ENCODE measurements at regions not wholly inside any gene's neighbourhood (a gene's known extent, or its start where the extent isn't known, plus 50 kb on each side); places are given as distances from the start of the nearest gene placed in this dataset.

- no peak for DNase-seq
Measured at GRCh38 chr12:130074661-130075406, 87.4 kb upstream of the FZD10 start.

GRCh38 chr12:130075497-130076076 lies 86.7 kb upstream of the FZD10 start:
- no peak for DNase-seq

GRCh38 chr12:130076126-130076525 lies 86.1 kb upstream of the FZD10 start:
- no peak for DNase-seq

GRCh38 chr12:130076752-130077151 lies 85.5 kb upstream of the FZD10 start:
- DNase-seq = no peak

- DNase-seq = no peak
Measured at GRCh38 chr12:130078852-130079251, 83.4 kb upstream of the FZD10 start.

GRCh38 chr12:130079279-130079678 lies 83.0 kb upstream of the FZD10 start:
- DNase-seq = no peak

- no peak for DNase-seq
Measured at GRCh38 chr12:130080205-130080604, 82.1 kb upstream of the FZD10 start.

GRCh38 chr12:130081117-130081805 lies 81.0 kb upstream of the FZD10 start:
- no peak for DNase-seq

- DNase-seq = no peak
Measured at GRCh38 chr12:130083002-130083401, 79.3 kb upstream of the FZD10 start.

- DNase-seq = no peak
Measured at GRCh38 chr12:130083734-130084133, 78.5 kb upstream of the FZD10 start.

- DNase-seq = no peak
Measured at GRCh38 chr12:130084359-130084758, 77.9 kb upstream of the FZD10 start.

- no peak for DNase-seq
Measured at GRCh38 chr12:130086248-130086647, 76.0 kb upstream of the FZD10 start.

- DNase-seq = no peak
Measured at GRCh38 chr12:130086797-130087196, 75.5 kb upstream of the FZD10 start.

GRCh38 chr12:130087222-130087621 lies 75.0 kb upstream of the FZD10 start:
- DNase-seq = no peak

GRCh38 chr12:130088504-130088903 lies 73.8 kb upstream of the FZD10 start:
- DNase-seq = no peak

- no peak for DNase-seq
Measured at GRCh38 chr12:130090542-130090941, 71.7 kb upstream of the FZD10 start.

GRCh38 chr12:130093380-130093779 lies 68.9 kb upstream of the FZD10 start:
- DNase-seq = no peak

GRCh38 chr12:130097342-130097741 lies 64.9 kb upstream of the FZD10 start:
- no peak for DNase-seq

- DNase-seq = no peak
Measured at GRCh38 chr12:130097798-130098255, 64.4 kb upstream of the FZD10 start.

GRCh38 chr12:130098301-130099005 lies 63.8 kb upstream of the FZD10 start:
- no peak for DNase-seq

GRCh38 chr12:130100634-130101362 lies 61.5 kb upstream of the FZD10 start:
- no peak for DNase-seq

GRCh38 chr12:130101370-130101769 lies 60.9 kb upstream of the FZD10 start:
- no peak for DNase-seq

GRCh38 chr12:130102266-130102665 lies 60.0 kb upstream of the FZD10 start:
- DNase-seq = no peak

Measured in suppressor macrophage treated with lipopolysaccharide for 1 hour (primary cell).